GM12891 (cell line): ENCODE measurements at regions not wholly inside any gene's neighbourhood (a gene's known extent, or its start where the extent isn't known, plus 50 kb on each side); places are given as distances from the start of the nearest gene placed in this dataset.

Experiments used
- PAX5 ChIP-seq: IDR thresholded peaks from 2 replicates; pipeline ENCODE4 v1.6.1; 2011; ENCODE audit warnings: low read length, moderate library complexity, mild to moderate bottlenecking; ENCODE audit not compliant: insufficient read depth, severe bottlenecking
- POLR2A ChIP-seq: IDR thresholded peaks from 2 replicates; pipeline ENCODE4 v1.6.1; 2011; ENCODE audit warnings: low read depth, low read length, control low read depth
- POLR2AphosphoS5 ChIP-seq: IDR thresholded peaks from 2 replicates; pipeline ENCODE4 v1.6.1; 2011; ENCODE audit warnings: low read depth, low read length, control low read depth

DNA sequence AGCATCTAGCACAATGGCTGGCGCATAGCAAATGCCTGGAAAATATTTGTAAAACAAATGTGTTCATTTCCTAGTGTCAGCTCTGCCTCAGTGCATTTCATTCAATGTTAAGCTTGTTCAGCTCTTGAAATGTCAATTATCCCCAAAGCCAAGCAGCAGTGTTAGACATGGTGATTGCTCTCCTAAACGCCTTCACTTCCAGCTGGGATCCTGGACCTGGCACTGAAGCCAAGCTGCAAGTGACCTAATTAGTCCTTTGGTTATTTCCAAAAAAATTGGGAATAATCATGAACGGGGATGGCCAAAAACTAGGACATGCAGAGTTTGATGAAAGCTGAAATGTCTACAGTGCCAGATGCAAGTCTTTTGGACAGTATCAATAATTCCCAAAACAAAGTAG, 54.9 kb upstream of the MDGA2 start:
- TF ChIP-seq POLR2A: no peak
- no peak for TF ChIP-seq POLR2AphosphoS5
- no peak for TF ChIP-seq PAX5
